HEK293 (cell line): ENCODE measurements at regions not wholly inside any gene's neighbourhood (a gene's known extent, or its start where the extent isn't known, plus 50 kb on each side); places are given as distances from the start of the nearest gene placed in this dataset.

Experiments used
- EGR2 ChIP-seq: fragments of 450-650 bp; formaldehyde crosslinking; IDR thresholded peaks from 2 replicates; pipeline ENCODE4 v1.5.1; 2016; ENCODE audit warnings: low read depth, missing biosample characterization, missing genetic modification characterization
- KLF7 ChIP-seq: fragments of 450-650 bp; formaldehyde crosslinking; IDR thresholded peaks from 2 replicates; pipeline ENCODE4 v1.5.1; 2016; ENCODE audit warnings: missing biosample characterization, missing genetic modification characterization, borderline replicate concordance
- SETDB1 ChIP-seq: IDR thresholded peaks from one replicate; pipeline ENCODE4 v1.6.1; 2017; ENCODE audit warnings: mild to moderate bottlenecking, low read length, moderate library complexity, mixed read lengths; ENCODE audit not compliant: insufficient read length
- ZFP37 ChIP-seq: fragments of 450-650 bp; formaldehyde crosslinking; IDR thresholded peaks from 2 replicates; pipeline ENCODE4 v1.5.1; 2016; ENCODE audit warnings: missing biosample characterization, missing genetic modification characterization
- ZNF274 ChIP-seq, 2 experiments: fragments of 200-500 bp in 1 of 2; fragments of 450-650 bp in 1 of 2; sonication (Bioruptor generic) in 1 of 2; formaldehyde crosslinking in 1 of 2; IDR thresholded peaks; 2 replicates each; pipeline versions ENCODE4 v1.5.1 to v1.6.1; 2014 to 2016; ENCODE audit warnings: borderline replicate concordance in 1 of 2, inconsistent platforms in 1 of 2, low read length in 1 of 2, missing biosample characterization in 1 of 2, missing genetic modification characterization in 1 of 2
- ZNF311 ChIP-seq: fragments of 450-650 bp; formaldehyde crosslinking; IDR thresholded peaks from 2 replicates; pipeline ENCODE4 v1.5.1; 2017; ENCODE audit warnings: missing biosample characterization, missing genetic modification characterization, borderline replicate concordance
- ZNF548 ChIP-seq: fragments of 450-650 bp; formaldehyde crosslinking; IDR thresholded peaks from 2 replicates; pipeline ENCODE4 v1.5.1; 2016; ENCODE audit warnings: missing biosample characterization, missing genetic modification characterization
- TF ChIP-seq, protein P1 (sequence below): fragments of 450-650 bp; formaldehyde crosslinking; IDR thresholded peaks from 2 replicates; pipeline ENCODE4 v1.5.1; 2016; ENCODE audit warnings: missing biosample characterization, missing genetic modification characterization

DNA sequence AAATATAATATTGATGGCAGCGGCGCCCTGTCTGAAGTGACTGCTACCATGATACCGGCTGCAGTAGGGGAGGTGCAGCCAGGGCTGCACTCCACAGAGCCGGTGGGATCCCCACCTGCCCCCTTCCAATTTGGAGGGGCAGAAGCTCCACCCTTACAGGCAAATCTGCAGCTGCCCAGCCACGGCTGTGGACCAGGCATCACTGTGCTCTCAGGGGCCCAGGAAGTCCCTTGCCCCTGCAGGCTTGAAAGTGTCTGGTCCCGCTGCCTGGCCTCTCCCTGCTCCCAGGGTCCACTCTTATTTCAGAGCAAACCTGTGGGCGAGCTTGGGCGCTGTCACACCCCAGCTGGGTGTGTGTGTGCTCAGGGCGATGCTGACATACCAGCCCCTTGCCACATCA, 172.7 kb upstream of the SMIM30 start:
- TF ChIP-seq ZNF311 (tag by site-specific recombination) (no peak), EGR2 (tag by site-specific recombination) (no peak), SETDB1 (no peak), ZNF274 (IDR thresholded peaks at IDR 0.05; ENCODE audit: low read length) (no peak), ZNF274 (tag by site-specific recombination; IDR thresholded peaks at IDR 0.05; ENCODE audit: borderline replicate concordance) (no peak), ZFP37 (no peak), KLF7 (tag by site-specific recombination) (no peak), ZNF548 (tag by site-specific recombination) (no peak)
- TF ChIP-seq, protein P1, sequence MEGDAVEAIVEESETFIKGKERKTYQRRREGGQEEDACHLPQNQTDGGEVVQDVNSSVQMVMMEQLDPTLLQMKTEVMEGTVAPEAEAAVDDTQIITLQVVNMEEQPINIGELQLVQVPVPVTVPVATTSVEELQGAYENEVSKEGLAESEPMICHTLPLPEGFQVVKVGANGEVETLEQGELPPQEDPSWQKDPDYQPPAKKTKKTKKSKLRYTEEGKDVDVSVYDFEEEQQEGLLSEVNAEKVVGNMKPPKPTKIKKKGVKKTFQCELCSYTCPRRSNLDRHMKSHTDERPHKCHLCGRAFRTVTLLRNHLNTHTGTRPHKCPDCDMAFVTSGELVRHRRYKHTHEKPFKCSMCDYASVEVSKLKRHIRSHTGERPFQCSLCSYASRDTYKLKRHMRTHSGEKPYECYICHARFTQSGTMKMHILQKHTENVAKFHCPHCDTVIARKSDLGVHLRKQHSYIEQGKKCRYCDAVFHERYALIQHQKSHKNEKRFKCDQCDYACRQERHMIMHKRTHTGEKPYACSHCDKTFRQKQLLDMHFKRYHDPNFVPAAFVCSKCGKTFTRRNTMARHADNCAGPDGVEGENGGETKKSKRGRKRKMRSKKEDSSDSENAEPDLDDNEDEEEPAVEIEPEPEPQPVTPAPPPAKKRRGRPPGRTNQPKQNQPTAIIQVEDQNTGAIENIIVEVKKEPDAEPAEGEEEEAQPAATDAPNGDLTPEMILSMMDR (tag by site-specific recombination) = no peak
